GM12892 (cell line): ENCODE measurements at regions not wholly inside any gene's neighbourhood (a gene's known extent, or its start where the extent isn't known, plus 50 kb on each side); places are given as distances from the start of the nearest gene placed in this dataset.

Experiments
- POLR2A ChIP-seq: IDR thresholded peaks from 2 replicates; pipeline ENCODE4 v1.6.1; 2011; ENCODE audit warnings: low read depth, low read length, control low read depth
- POLR2AphosphoS5 ChIP-seq: IDR thresholded peaks from 2 replicates; pipeline ENCODE4 v1.6.1; 2011; ENCODE audit warnings: low read depth, low read length, control low read depth
- TAF1 ChIP-seq: IDR thresholded peaks from 2 replicates; pipeline ENCODE4 v1.6.1; 2011; ENCODE audit warnings: low read depth, mild to moderate bottlenecking, control low read depth, low read length, borderline replicate concordance

DNA sequence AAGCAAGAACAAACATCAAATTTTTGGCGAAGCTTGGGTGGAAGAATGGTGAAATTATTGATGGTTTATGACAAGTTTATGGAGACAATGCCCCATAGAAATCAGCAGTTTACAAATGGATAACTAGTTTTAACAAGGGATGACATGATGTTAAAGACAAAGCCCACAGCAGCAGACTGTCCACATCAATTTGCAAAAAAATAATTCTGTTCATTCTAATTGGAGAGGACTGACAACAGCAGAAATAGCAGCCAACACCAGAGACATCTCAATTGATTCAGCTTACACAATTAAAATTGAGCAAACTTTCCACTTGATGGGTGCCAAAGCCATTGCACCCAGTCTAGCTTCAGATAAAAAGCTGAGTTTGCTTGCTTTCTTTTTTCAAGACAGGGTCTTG is 82.7 kb upstream of the STK32A start:
- no peak for TF ChIP-seq POLR2AphosphoS5
- TF ChIP-seq POLR2A: no peak
- TF ChIP-seq TAF1: no peak
